OCI-LY7 (cell line): ENCODE measurements at regions not wholly inside any gene's neighbourhood (a gene's known extent, or its start where the extent isn't known, plus 50 kb on each side); places are given as distances from the start of the nearest gene placed in this dataset.

Source experiments
- BruUV-seq: library from RNA; stranded (reverse); fragments of 400-500 nt; replicated peaks from 2 replicates; lab custom pipeline; 2021; lab: Mats Ljungman, UMichigan
- CTCF ChIA-PET: fragments of 300-600 bp; sonication (Branson Sonifier 250); formaldehyde crosslinking; loops from one replicate; lab custom pipeline; 2022; ENCODE audit warnings: antibody characterized with exemption; ENCODE audit not compliant: unreplicated experiment; lab: Charles Lee
- POLR2A ChIA-PET: fragments of 300-600 bp; sonication (Branson Sonifier 250); formaldehyde crosslinking; loops from one replicate; lab custom pipeline; 2022; ENCODE audit warnings: antibody characterized with exemption; lab: Charles Lee
- DNase-seq: peaks from one replicate; pipeline ENCODE4 v3.0.0-alpha.2; 2015; ENCODE audit warnings: low spot score
- H2AFZ ChIP-seq: fragments of 200-600 bp; sonication (generic), shearing (Covaris generic); 2 replicates; pipeline ENCODE4 v1.6.1; 2014; ENCODE audit warnings: mild to moderate bottlenecking, antibody characterized with exemption, low read length, moderate library complexity
- H3K27ac ChIP-seq: fragments of 200-600 bp; sonication (generic); 2 replicates; pipeline ENCODE4 v1.5.1; 2014; ENCODE audit warnings: mixed run types, low read depth, mild to moderate bottlenecking, moderate library complexity, low read length, inconsistent platforms; ENCODE audit not compliant: poor library complexity, severe bottlenecking
- H3K36me3 ChIP-seq: fragments of 200-600 bp; sonication (generic); 2 replicates; pipeline ENCODE4 v1.6.1; 2014; ENCODE audit warnings: mild to moderate bottlenecking, antibody characterized with exemption, low read length, moderate library complexity, mixed read lengths; ENCODE audit not compliant: insufficient read depth
- H3K4me1 ChIP-seq: fragments of 200-600 bp; sonication (generic); 2 replicates; pipeline ENCODE4 v1.5.1; 2014; ENCODE audit warnings: mild to moderate bottlenecking, low read length; ENCODE audit not compliant: insufficient read depth, poor library complexity, severe bottlenecking
- H3K4me2 ChIP-seq: fragments of 200-600 bp; sonication (generic); 2 replicates; pipeline ENCODE4 v1.6.1; 2014; ENCODE audit warnings: mild to moderate bottlenecking, low read length
- H3K4me3 ChIP-seq: fragments of 200-600 bp; sonication (generic); 2 replicates; pipeline ENCODE4 v1.5.1; 2014; ENCODE audit warnings: mild to moderate bottlenecking, low read depth, low read length; ENCODE audit not compliant: poor library complexity, severe bottlenecking
- H3K79me2 ChIP-seq: fragments of 200-600 bp; sonication (generic); 2 replicates; pipeline ENCODE4 v1.6.1; 2016; ENCODE audit warnings: low read depth, mild to moderate bottlenecking, low read length, moderate library complexity, mixed read lengths; ENCODE audit not compliant: insufficient read depth
- H3K9me2 ChIP-seq: fragments of 200-600 bp; sonication (generic); 2 replicates; pipeline ENCODE4 v1.6.1; 2016; ENCODE audit warnings: mild to moderate bottlenecking, low read length, mixed read lengths; ENCODE audit not compliant: insufficient read depth
- H3K9me3 ChIP-seq: fragments of 200-600 bp; sonication (generic); 2 replicates; pipeline ENCODE4 v1.6.1; 2014; ENCODE audit warnings: mild to moderate bottlenecking, mixed run types, low read length, mixed read lengths
- H4K20me1 ChIP-seq: fragments of 200-600 bp; sonication (generic); 2 replicates; pipeline ENCODE4 v1.6.1; 2014; ENCODE audit warnings: mild to moderate bottlenecking, antibody characterized with exemption, low read length, moderate library complexity, mixed read lengths; ENCODE audit not compliant: insufficient read depth
- EZH2phosphoT487 ChIP-seq: fragments of 200-600 bp; sonication (generic); IDR thresholded peaks from 2 replicates; pipeline ENCODE4 v1.6.1; 2018; ENCODE audit warnings: low read depth, borderline replicate concordance, mild to moderate bottlenecking, mixed run types, antibody characterized with exemption, low read length, moderate library complexity, mixed read lengths
- intact Hi-C: fragments of 100-400 bp; cut with micrococcal nuclease; formaldehyde crosslinking; loops from one replicate; pipeline ENCODE4 v1.10.0; 2022; ENCODE audit not compliant: unreplicated experiment
- TF ChIP-seq, protein P1 (sequence below): fragments of 200-600 bp; sonication (generic); conservative IDR thresholded peaks from 2 replicates; pipeline ENCODE4 v1.5.1; 2014; ENCODE audit warnings: mild to moderate bottlenecking, antibody characterized with exemption, low read length, moderate library complexity, mixed read lengths

- Histone ChIP-seq H3K4me3 (no peak overlapping the region), H2AFZ (no peak overlapping the region), H4K20me1 (no peaks in the 10 kb centered on the region), H3K9me2 (no peaks in the 10 kb centered on the region), H3K4me2 (no peak overlapping the region), H3K79me2 (no peaks in the 10 kb centered on the region), H3K9me3 (no peaks in the 10 kb centered on the region), H3K4me1 (no peaks in the 10 kb centered on the region), H3K27ac (no peak overlapping the region), H3K36me3 (no peaks in the 10 kb centered on the region)
- ChIA-PET CTCF (no interaction called here), POLR2A (no interaction called here)
- intact Hi-C loops: no loop called here
- DNase-seq: no peak
- no peak for TF ChIP-seq EZH2phosphoT487
- TF ChIP-seq, protein P1, sequence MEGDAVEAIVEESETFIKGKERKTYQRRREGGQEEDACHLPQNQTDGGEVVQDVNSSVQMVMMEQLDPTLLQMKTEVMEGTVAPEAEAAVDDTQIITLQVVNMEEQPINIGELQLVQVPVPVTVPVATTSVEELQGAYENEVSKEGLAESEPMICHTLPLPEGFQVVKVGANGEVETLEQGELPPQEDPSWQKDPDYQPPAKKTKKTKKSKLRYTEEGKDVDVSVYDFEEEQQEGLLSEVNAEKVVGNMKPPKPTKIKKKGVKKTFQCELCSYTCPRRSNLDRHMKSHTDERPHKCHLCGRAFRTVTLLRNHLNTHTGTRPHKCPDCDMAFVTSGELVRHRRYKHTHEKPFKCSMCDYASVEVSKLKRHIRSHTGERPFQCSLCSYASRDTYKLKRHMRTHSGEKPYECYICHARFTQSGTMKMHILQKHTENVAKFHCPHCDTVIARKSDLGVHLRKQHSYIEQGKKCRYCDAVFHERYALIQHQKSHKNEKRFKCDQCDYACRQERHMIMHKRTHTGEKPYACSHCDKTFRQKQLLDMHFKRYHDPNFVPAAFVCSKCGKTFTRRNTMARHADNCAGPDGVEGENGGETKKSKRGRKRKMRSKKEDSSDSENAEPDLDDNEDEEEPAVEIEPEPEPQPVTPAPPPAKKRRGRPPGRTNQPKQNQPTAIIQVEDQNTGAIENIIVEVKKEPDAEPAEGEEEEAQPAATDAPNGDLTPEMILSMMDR: no peak
- BruUV-seq: no TSS peak
Observed at GRCh38 chr2:236823963-236824362, 254.3 kb downstream of the ACKR3 start.

DNA sequence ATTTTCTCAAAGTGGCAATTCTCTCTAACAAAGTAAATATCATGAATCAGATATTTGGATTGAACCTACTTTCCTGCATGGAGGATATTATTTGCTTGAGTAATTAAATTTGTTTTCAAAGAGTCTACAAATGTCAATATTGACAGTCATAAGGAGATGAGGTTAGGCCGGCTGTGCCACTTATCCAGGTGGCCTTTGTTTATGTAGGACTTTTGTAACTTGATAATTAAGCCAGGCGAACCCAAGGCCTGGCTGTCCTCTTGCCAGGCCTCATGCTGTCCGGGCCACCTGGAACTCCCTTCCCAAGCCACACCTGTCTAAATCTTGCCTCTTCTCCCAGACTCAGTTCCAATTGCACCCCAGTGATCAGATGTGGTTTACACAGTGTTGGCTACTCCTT lies 255.2 kb downstream of the ACKR3 start:
- H3K9me2 ChIP-seq: no peaks in the 10 kb centered on the region
- POLR2A ChIA-PET: no interaction called here
- H3K79me2 ChIP-seq: no peaks in the 10 kb centered on the region
- no TSS peak for BruUV-seq
- H4K20me1 ChIP-seq: no peaks in the 10 kb centered on the region
- TF ChIP-seq, protein P1: no peak
- TF ChIP-seq EZH2phosphoT487: no peak
- H3K27ac ChIP-seq: no peak overlapping the region
- no peak overlapping the region for H2AFZ ChIP-seq
- intact Hi-C loops: no loop called here
- H3K4me2 ChIP-seq: no peak overlapping the region
- H3K36me3 ChIP-seq: no peaks in the 10 kb centered on the region
- H3K4me1 ChIP-seq: no peaks in the 10 kb centered on the region
- no peak for DNase-seq
- H3K4me3 ChIP-seq: no peak overlapping the region
- no peaks in the 10 kb centered on the region for H3K9me3 ChIP-seq
- CTCF ChIA-PET: no interaction called here

DNA sequence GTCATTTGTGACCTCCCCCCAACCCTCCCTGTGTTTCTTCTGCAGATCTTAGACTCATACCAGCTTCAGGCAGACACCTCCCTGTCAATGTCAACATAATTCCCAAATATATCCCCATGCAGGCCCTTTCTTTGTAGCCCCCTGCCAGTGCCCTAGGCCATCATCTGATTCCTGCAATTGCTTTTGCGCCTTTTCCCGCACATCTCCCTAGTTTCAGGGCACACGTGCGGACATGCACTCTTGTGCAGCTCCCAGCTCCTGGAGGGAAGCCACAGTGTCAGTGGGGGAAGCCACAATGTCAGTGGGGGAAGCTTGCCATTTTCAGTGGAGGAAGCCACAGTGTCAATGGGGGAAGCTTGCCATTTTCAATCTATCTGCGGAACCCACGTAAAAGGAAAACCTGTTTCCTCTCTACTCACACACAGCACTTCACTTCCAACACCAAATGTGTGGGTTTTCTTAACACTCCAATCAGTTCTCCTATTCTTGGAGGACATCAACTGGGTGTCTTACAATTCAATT lies 256.4 kb downstream of the ACKR3 start:
- no peak for DNase-seq
- H3K79me2 ChIP-seq: no peaks in the 10 kb centered on the region
- no peak overlapping the region for H3K4me3 ChIP-seq
- H3K4me2 ChIP-seq: no peak overlapping the region
- no TSS peak for BruUV-seq
- H3K4me1 ChIP-seq: no peaks in the 10 kb centered on the region
- H3K27ac ChIP-seq: no peak overlapping the region
- no peaks in the 10 kb centered on the region for H4K20me1 ChIP-seq
- H3K9me3 ChIP-seq: no peaks in the 10 kb centered on the region
- TF ChIP-seq, protein P1: no peak
- TF ChIP-seq EZH2phosphoT487: no peak
- ChIA-PET CTCF (no interaction called here), POLR2A (no interaction called here)
- no peaks in the 10 kb centered on the region for H3K36me3 ChIP-seq
- H3K9me2 ChIP-seq: no peaks in the 10 kb centered on the region
- intact Hi-C loops: no loop called here
- no peak overlapping the region for H2AFZ ChIP-seq
